Calu3 (cell line): ENCODE measurements at regions not wholly inside any gene's neighbourhood (a gene's known extent, or its start where the extent isn't known, plus 50 kb on each side); places are given as distances from the start of the nearest gene placed in this dataset.

Source experiments
- BruUV-seq: library from RNA; stranded (reverse); fragments of 400-500 nt; replicated peaks from 2 replicates; lab custom pipeline; 2021; lab: Mats Ljungman, UMichigan
- CTCF ChIA-PET: fragments of 300-600 bp; sonication (Branson Sonifier 250); formaldehyde crosslinking; loops from one replicate; lab custom pipeline; 2022; ENCODE audit warnings: antibody characterized with exemption; lab: Charles Lee
- DNase-seq: peaks from one replicate; pipeline ENCODE4 v3.0.0; 2022
- H3K27ac Mint-ChIP-seq: one replicate; pipeline ENCODE4 v1.8.0; 2022; ENCODE audit warnings: mixed read lengths; ENCODE audit not compliant: unreplicated experiment
- H3K27me3 Mint-ChIP-seq: one replicate; pipeline ENCODE4 v1.8.0; 2022; ENCODE audit warnings: mixed read lengths; ENCODE audit not compliant: unreplicated experiment
- H3K36me3 Mint-ChIP-seq: one replicate; pipeline ENCODE4 v1.8.0; 2022; ENCODE audit warnings: mild to moderate bottlenecking, moderate library complexity, mixed read lengths; ENCODE audit not compliant: insufficient read depth, unreplicated experiment
- H3K4me1 Mint-ChIP-seq: one replicate; pipeline ENCODE4 v1.8.0; 2022; ENCODE audit warnings: mild to moderate bottlenecking, low read depth, mixed read lengths; ENCODE audit not compliant: unreplicated experiment
- H3K4me3 Mint-ChIP-seq: one replicate; pipeline ENCODE4 v1.8.0; 2022; ENCODE audit warnings: mild to moderate bottlenecking, low read depth, moderate library complexity, mixed read lengths; ENCODE audit not compliant: unreplicated experiment
- H3K9me3 Mint-ChIP-seq: one replicate; pipeline ENCODE4 v1.8.0; 2022; ENCODE audit warnings: low read depth, mixed read lengths; ENCODE audit not compliant: unreplicated experiment
- intact Hi-C: fragments of 100-400 bp; cut with micrococcal nuclease; formaldehyde crosslinking; loops from one replicate; pipeline ENCODE4 v1.10.0; 2022; ENCODE audit not compliant: unreplicated experiment
- TF ChIP-seq, protein P1 (sequence below): fragments of 200-600 bp; IDR thresholded peaks from one replicate; pipeline ENCODE4 v1.8.0; 2022; ENCODE audit warnings: antibody characterized with exemption; ENCODE audit not compliant: unreplicated experiment

DNA sequence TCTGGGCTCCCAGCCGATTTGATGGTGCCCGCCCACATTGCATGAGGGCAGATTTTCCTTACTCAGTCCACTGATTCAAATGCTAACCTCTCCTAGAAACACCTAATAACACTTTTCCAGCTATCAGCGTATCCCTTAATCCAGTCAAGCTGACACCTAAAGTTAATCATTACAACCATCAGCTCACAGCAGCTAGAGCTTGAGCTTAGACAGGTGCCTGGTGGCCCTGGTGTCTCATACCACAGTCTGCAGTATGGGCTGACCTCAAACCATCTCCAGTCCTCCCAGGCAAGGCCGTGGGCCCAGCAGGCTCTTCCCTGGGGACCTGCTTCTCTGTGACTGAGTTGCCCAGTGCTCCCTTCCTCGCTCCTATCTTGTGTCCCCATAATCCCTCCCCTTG, 174.4 kb upstream of the NECTIN1 start:
- H3K36me3 Mint-ChIP-seq = peaks cover 6% of the 10 kb centered on the region
- peaks cover 45% of the 10 kb centered on the region for H3K4me1 Mint-ChIP-seq
- no peak for DNase-seq
- H3K4me3 Mint-ChIP-seq = no peak overlapping the region
- CTCF ChIA-PET = no interaction called here
- BruUV-seq = no TSS peak
- intact Hi-C loops = no loop called here
- H3K27me3 Mint-ChIP-seq = no peaks in the 10 kb centered on the region
- TF ChIP-seq, protein P1, sequence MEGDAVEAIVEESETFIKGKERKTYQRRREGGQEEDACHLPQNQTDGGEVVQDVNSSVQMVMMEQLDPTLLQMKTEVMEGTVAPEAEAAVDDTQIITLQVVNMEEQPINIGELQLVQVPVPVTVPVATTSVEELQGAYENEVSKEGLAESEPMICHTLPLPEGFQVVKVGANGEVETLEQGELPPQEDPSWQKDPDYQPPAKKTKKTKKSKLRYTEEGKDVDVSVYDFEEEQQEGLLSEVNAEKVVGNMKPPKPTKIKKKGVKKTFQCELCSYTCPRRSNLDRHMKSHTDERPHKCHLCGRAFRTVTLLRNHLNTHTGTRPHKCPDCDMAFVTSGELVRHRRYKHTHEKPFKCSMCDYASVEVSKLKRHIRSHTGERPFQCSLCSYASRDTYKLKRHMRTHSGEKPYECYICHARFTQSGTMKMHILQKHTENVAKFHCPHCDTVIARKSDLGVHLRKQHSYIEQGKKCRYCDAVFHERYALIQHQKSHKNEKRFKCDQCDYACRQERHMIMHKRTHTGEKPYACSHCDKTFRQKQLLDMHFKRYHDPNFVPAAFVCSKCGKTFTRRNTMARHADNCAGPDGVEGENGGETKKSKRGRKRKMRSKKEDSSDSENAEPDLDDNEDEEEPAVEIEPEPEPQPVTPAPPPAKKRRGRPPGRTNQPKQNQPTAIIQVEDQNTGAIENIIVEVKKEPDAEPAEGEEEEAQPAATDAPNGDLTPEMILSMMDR = no peak
- no peak overlapping the region for H3K27ac Mint-ChIP-seq
- no peaks in the 10 kb centered on the region for H3K9me3 Mint-ChIP-seq

DNA sequence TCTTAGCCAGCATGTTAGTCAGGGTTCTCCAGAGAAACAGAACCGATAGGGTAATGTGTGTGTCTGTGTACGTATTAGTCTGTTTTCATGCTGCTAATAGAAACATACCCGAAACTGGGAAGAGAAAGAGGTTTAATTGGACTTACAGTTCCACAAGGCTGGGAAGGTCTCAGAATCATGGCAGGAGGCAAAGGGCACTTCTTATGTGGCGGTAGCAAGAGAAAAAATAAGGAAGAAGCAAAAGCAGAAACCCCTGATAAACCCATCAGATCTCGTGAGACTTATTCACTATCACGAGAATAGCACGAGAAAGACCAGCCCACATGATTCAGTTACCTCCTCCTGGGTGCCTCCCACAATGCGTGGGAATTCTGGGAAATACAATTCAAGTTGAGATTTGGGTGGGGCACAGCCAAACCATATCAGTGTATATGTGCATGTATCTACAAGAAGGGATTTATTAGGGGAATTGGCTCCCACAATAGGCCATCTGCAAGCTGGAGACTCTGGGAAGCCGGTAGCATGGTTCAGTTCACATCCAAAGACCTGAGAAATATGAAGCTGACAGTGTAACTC, 173.7 kb upstream of the NECTIN1 start:
- intact Hi-C loops = no loop called here
- Mint-ChIP-seq H3K4me1 (peaks cover 39% of the 10 kb centered on the region), H3K9me3 (no peaks in the 10 kb centered on the region), H3K27ac (no peak overlapping the region), H3K4me3 (no peak overlapping the region), H3K36me3 (peaks cover 6% of the 10 kb centered on the region), H3K27me3 (no peaks in the 10 kb centered on the region)
- no TSS peak for BruUV-seq
- CTCF ChIA-PET = no interaction called here
- no peak for DNase-seq
- TF ChIP-seq, protein P1 = no peak

DNA sequence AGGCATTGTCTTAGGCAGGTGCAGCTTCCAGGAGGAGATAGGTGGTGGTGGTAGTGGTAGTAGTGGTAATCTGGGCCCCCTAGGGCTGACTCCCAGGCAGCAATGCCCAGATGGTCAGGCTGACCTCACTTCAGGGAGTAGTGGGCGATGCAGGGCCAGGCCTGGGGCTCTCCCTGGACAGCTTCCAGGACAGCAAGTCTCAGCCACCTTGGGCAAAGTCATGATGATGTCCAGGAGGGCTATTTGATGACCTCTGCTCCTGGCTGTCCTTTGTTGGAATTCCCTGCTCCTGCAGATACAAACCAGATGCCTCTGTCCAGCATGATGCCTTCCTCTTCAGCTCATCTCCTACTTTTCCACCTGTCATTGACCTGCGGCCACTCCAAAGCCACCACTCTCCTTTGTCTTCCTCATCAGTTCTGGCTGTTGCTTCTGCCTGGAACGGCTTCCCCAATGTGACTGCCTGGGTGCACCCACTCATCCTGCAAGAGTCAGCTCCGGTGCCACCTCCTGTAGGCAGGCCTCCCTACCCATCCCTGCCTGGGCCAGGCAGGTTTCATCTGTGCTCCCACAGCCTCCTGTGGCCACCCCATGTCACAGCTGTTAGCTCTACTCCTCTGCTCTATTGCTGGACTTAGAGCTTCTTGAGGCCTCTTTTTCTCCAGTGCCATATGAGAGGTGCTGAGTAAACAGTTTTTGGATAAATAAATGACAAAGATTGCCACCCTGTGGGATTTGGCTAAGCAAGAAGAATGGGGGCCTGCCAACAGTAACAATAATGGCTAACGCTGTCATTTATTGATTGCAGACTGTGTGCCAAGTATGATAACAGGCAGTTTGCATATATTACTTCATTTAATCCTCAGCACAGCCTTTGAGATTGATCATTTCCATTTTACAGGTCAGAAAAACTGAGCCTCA, 172.9 kb upstream of the NECTIN1 start:
- H3K36me3 Mint-ChIP-seq = peaks cover 1% of the 10 kb centered on the region
- no peaks in the 10 kb centered on the region for H3K9me3 Mint-ChIP-seq
- TF ChIP-seq, protein P1 = no peak
- H3K4me3 Mint-ChIP-seq = no peak overlapping the region
- CTCF ChIA-PET = no interaction called here
- BruUV-seq = no TSS peak
- H3K27me3 Mint-ChIP-seq = no peaks in the 10 kb centered on the region
- DNase-seq = no peak
- H3K27ac Mint-ChIP-seq = no peak overlapping the region
- intact Hi-C loops = no loop called here
- peaks cover 30% of the 10 kb centered on the region for H3K4me1 Mint-ChIP-seq

DNA sequence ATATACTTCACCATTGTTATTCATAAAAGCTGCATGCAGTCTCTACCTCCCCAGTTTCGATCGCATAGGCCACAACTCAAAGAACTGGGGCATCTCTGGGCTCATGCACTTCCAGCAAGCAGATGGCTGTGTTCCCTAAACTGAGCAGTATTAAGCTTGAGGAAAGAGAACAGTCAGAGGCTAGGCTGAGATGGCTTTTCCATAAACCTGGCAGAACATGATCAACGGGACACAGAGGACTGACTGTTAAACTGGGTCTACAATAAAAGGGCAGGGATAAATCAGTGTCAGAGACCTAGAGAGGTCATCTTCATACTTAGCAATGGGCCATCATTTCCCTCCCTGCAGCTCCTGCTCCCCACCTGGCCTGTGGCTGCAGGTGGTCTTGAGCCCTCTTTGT, 171.0 kb upstream of the NECTIN1 start:
- CTCF ChIA-PET = no interaction called here
- Mint-ChIP-seq H3K4me1 (peaks cover 16% of the 10 kb centered on the region), H3K4me3 (no peak overlapping the region), H3K27ac (no peak overlapping the region), H3K9me3 (no peaks in the 10 kb centered on the region), H3K27me3 (no peaks in the 10 kb centered on the region), H3K36me3 (no peaks in the 10 kb centered on the region)
- intact Hi-C loops = no loop called here
- DNase-seq = no peak
- no TSS peak for BruUV-seq
- TF ChIP-seq, protein P1 = no peak
